ENCODE measurements at regions not wholly inside any gene's neighbourhood (a gene's known extent, or its start where the extent isn't known, plus 50 kb on each side); places are given as distances from the start of the nearest gene placed in this dataset.
A peak's percentile ranks its signal among the peaks of the same experiment; 100 is the strongest.

- ATAC-seq (no peak), DNase-seq (ENCODE audit: low spot score in 2 of 2) (no peak)
- Mint-ChIP-seq H3K36me3 (no peaks in the 10 kb centered on the region), H3K9me3 (peaks cover 0 to under 1% of the 10 kb centered on the region in 2 donors), H3K27ac (no peak overlapping the region)
Measured at GRCh38 chr10:128914681-128915080, 552.4 kb upstream of the MGMT start.

GRCh38 chr10:128915630-128916029 lies 551.4 kb upstream of the MGMT start:
- no peak overlapping the region for H3K27ac Mint-ChIP-seq
- ATAC-seq, result no peak
- no peaks in the 10 kb centered on the region for H3K36me3 Mint-ChIP-seq
- DNase-seq (ENCODE audit: low spot score in 2 of 2), result no peak
- no peaks in the 10 kb centered on the region for H3K9me3 Mint-ChIP-seq

- Mint-ChIP-seq H3K36me3 (no peaks in the 10 kb centered on the region), H3K27ac (peak overlapping the region in 1 of 2 donors; percentile 92), H3K9me3 (no peaks in the 10 kb centered on the region)
- ATAC-seq (no peak), DNase-seq (ENCODE audit: low spot score in 2 of 2) (no peak)
Measured at GRCh38 chr10:128916383-128916782, 550.7 kb upstream of the MGMT start.

GRCh38 chr10:128921389-128922022 lies 545.5 kb upstream of the MGMT start:
- Mint-ChIP-seq H3K27ac (no peak overlapping the region), H3K36me3 (no peaks in the 10 kb centered on the region), H3K9me3 (peaks cover 0 to 7% of the 10 kb centered on the region in 2 donors)
- ATAC-seq, result no peak
- DNase-seq (ENCODE audit: low spot score in 2 of 2), result no peak

- H3K9me3 Mint-ChIP-seq, result peaks cover 0 to 7% of the 10 kb centered on the region in 2 donors
- ATAC-seq (no peak), DNase-seq (ENCODE audit: low spot score in 2 of 2) (no peak)
- H3K36me3 Mint-ChIP-seq, result no peaks in the 10 kb centered on the region
- no peak overlapping the region for H3K27ac Mint-ChIP-seq
Measured at GRCh38 chr10:128922172-128922571, 544.9 kb upstream of the MGMT start.

GRCh38 chr10:128922619-128923196 lies 544.3 kb upstream of the MGMT start:
- DNase-seq (ENCODE audit: low spot score in 2 of 2) (no peak), ATAC-seq (no peak)
- Mint-ChIP-seq H3K27ac (no peak overlapping the region), H3K9me3 (peaks cover 0 to 7% of the 10 kb centered on the region in 2 donors), H3K36me3 (no peaks in the 10 kb centered on the region)

GRCh38 chr10:128924918-128925317 lies 542.1 kb upstream of the MGMT start:
- no peak overlapping the region for H3K27ac Mint-ChIP-seq
- no peaks in the 10 kb centered on the region for H3K36me3 Mint-ChIP-seq
- no peak for ATAC-seq
- no peak for DNase-seq (ENCODE audit: low spot score in 2 of 2)
- H3K9me3 Mint-ChIP-seq, result peaks cover 0 to 7% of the 10 kb centered on the region in 2 donors

GRCh38 chr10:128926711-128927110 lies 540.3 kb upstream of the MGMT start:
- no peak overlapping the region for H3K27ac Mint-ChIP-seq
- no peak for DNase-seq (ENCODE audit: low spot score in 2 of 2)
- no peaks in the 10 kb centered on the region for H3K36me3 Mint-ChIP-seq
- H3K9me3 Mint-ChIP-seq, result peaks cover 0 to 7% of the 10 kb centered on the region in 2 donors
- ATAC-seq, result no peak

GRCh38 chr10:128927497-128928161 lies 539.4 kb upstream of the MGMT start:
- no peak for DNase-seq (ENCODE audit: low spot score in 2 of 2)
- peaks cover 0 to 7% of the 10 kb centered on the region in 2 donors for H3K9me3 Mint-ChIP-seq
- H3K36me3 Mint-ChIP-seq, result no peaks in the 10 kb centered on the region
- H3K27ac Mint-ChIP-seq, result no peak overlapping the region
- no peak for ATAC-seq

GRCh38 chr10:128928231-128928836 lies 538.7 kb upstream of the MGMT start:
- ATAC-seq (no peak), DNase-seq (ENCODE audit: low spot score in 2 of 2) (no peak)
- no peak overlapping the region for H3K27ac Mint-ChIP-seq
- no peaks in the 10 kb centered on the region for H3K36me3 Mint-ChIP-seq
- peaks cover 0 to 7% of the 10 kb centered on the region in 2 donors for H3K9me3 Mint-ChIP-seq

- DNase-seq (ENCODE audit: low spot score in 2 of 2) (no peak), ATAC-seq (no peak)
- H3K9me3 Mint-ChIP-seq, result peaks cover 0 to 7% of the 10 kb centered on the region in 2 donors
Measured at GRCh38 chr10:128929131-128929530, 537.9 kb upstream of the MGMT start.

GRCh38 chr10:128929767-128930166 lies 537.3 kb upstream of the MGMT start:
- H3K36me3 Mint-ChIP-seq, result no peaks in the 10 kb centered on the region
- ATAC-seq (no peak), DNase-seq (ENCODE audit: low spot score in 2 of 2) (no peak)
- H3K27ac Mint-ChIP-seq, result no peak overlapping the region
- H3K9me3 Mint-ChIP-seq, result peaks cover 0 to 3% of the 10 kb centered on the region in 2 donors

More at GRCh38 chr10:128929131-128929530, 537.9 kb upstream of the MGMT start:
- Mint-ChIP-seq H3K27ac (no peak overlapping the region), H3K36me3 (no peaks in the 10 kb centered on the region)

- ATAC-seq, result no peak
- no peak for DNase-seq (ENCODE audit: low spot score in 2 of 2)
- H3K9me3 Mint-ChIP-seq, result no peaks in the 10 kb centered on the region
- H3K27ac Mint-ChIP-seq, result no peak overlapping the region
- H3K36me3 Mint-ChIP-seq, result no peaks in the 10 kb centered on the region
Measured at GRCh38 chr10:128930515-128930914, 536.5 kb upstream of the MGMT start.

- no peak for DNase-seq (ENCODE audit: low spot score in 2 of 2)
- no peak overlapping the region for H3K27ac Mint-ChIP-seq
- H3K9me3 Mint-ChIP-seq, result no peaks in the 10 kb centered on the region
- H3K36me3 Mint-ChIP-seq, result peaks cover 0 to 5% of the 10 kb centered on the region in 2 donors
- ATAC-seq, result no peak
Measured at GRCh38 chr10:128932071-128932820, 534.8 kb upstream of the MGMT start.

- ATAC-seq, result peak in 1 of 2 donors; percentile 41
- Mint-ChIP-seq H3K27ac (no peak overlapping the region), H3K9me3 (no peaks in the 10 kb centered on the region), H3K36me3 (peaks cover 0 to 5% of the 10 kb centered on the region in 2 donors)
- DNase-seq (ENCODE audit: low spot score in 2 of 2), result no peak
Measured at GRCh38 chr10:128934492-128934891, 532.5 kb upstream of the MGMT start.

GRCh38 chr10:128936392-128936791 lies 530.6 kb upstream of the MGMT start:
- H3K27ac Mint-ChIP-seq, result no peak overlapping the region
- no peak for ATAC-seq
- no peak for DNase-seq (ENCODE audit: low spot score in 2 of 2)
- no peaks in the 10 kb centered on the region for H3K9me3 Mint-ChIP-seq
- H3K36me3 Mint-ChIP-seq, result peaks cover 0 to 5% of the 10 kb centered on the region in 2 donors

- H3K27ac Mint-ChIP-seq, result no peak overlapping the region
- peaks cover 3% of the 10 kb centered on the region in 2 donors for H3K9me3 Mint-ChIP-seq
- DNase-seq (ENCODE audit: low spot score in 2 of 2) (no peak), ATAC-seq (no peak)
- H3K36me3 Mint-ChIP-seq, result peaks cover 0 to 5% of the 10 kb centered on the region in 2 donors
Measured at GRCh38 chr10:128938558-128938957, 528.5 kb upstream of the MGMT start.

All from activated naive CD4-positive, alpha-beta T cell treated with anti-CD3 and anti-CD28 coated beads, Interleukin-2, amount 50 U/mL, for 72 hours (primary cell).